Suprapubic skin (tissue), 4 donors: ENCODE measurements at regions not wholly inside any gene's neighbourhood (a gene's known extent, or its start where the extent isn't known, plus 50 kb on each side); places are given as distances from the start of the nearest gene placed in this dataset.
A peak's percentile ranks its signal among the peaks of the same experiment; 100 is the strongest.

Source experiments
- CTCF ChIP-seq, 2 donors: fragments of 200-600 bp in 1 of 2; fragments of 450-650 bp in 1 of 2; sonication (generic) in 1 of 2; IDR thresholded peaks; one replicate each; pipeline ENCODE4 v1.5.1; 2016 to 2019; ENCODE audit warnings: antibody characterized with exemption in 2 of 2, mild to moderate bottlenecking in 1 of 2, moderate library complexity in 1 of 2
- EP300 ChIP-seq: sonication (generic); formaldehyde crosslinking; IDR thresholded peaks from one replicate; pipeline ENCODE4 v1.6.1; 2017; ENCODE audit warnings: antibody characterized with exemption
- POLR2A ChIP-seq, 2 donors: fragments of 450-650 bp; IDR thresholded peaks; one replicate each; pipeline ENCODE4 v1.6.1; 2017; ENCODE audit warnings: antibody characterized with exemption in 2 of 2, mild to moderate bottlenecking in 2 of 2, moderate library complexity in 2 of 2
- POLR2AphosphoS5 ChIP-seq, 3 donors: sonication (generic); formaldehyde crosslinking; IDR thresholded peaks; one replicate each; pipeline ENCODE4 v1.6.1; 2017; ENCODE audit warnings: antibody characterized with exemption in 3 of 3

GRCh38 chr2:21317131-21317530 is 193.4 kb downstream of the TDRD15 start:
- peak; percentile 13 to 43 for TF ChIP-seq CTCF (IDR thresholded peaks at IDR 0.05)
- no peak for TF ChIP-seq POLR2AphosphoS5 (IDR thresholded peaks at IDR 0.05)
- no peak for TF ChIP-seq EP300
- no peak for TF ChIP-seq POLR2A (IDR thresholded peaks at IDR 0.05)
